H9 (cell line): ENCODE measurements at regions not wholly inside any gene's neighbourhood (a gene's known extent, or its start where the extent isn't known, plus 50 kb on each side); places are given as distances from the start of the nearest gene placed in this dataset.

Source experiments
- DNase-seq: peaks from one replicate; pipeline ENCODE4 v3.0.0-alpha.2; 2017
- H2AFZ ChIP-seq: one replicate; pipeline ENCODE4 v1.6.1; 2013; ENCODE audit warnings: mild to moderate bottlenecking, low read length, control low read depth, moderate library complexity
- H2AK5ac ChIP-seq: 2 replicates; pipeline ENCODE4 v1.6.1; 2013; ENCODE audit warnings: low read length, control low read depth, mixed read lengths; ENCODE audit not compliant: insufficient read length
- H2BK120ac ChIP-seq: one replicate; pipeline ENCODE4 v1.6.1; 2013; ENCODE audit warnings: low read depth, mild to moderate bottlenecking, low read length, control low read depth, inconsistent platforms; ENCODE audit not compliant: poor library complexity, severe bottlenecking
- H2BK12ac ChIP-seq: 2 replicates; pipeline ENCODE4 v1.6.1; 2013; ENCODE audit warnings: low read length, control low read depth, mixed read lengths, low read depth; ENCODE audit not compliant: insufficient read length
- H2BK15ac ChIP-seq: 2 replicates; pipeline ENCODE4 v1.6.1; 2013; ENCODE audit warnings: low read depth, low read length, control low read depth
- H2BK20ac ChIP-seq: one replicate; pipeline ENCODE4 v1.6.1; 2013; ENCODE audit warnings: low read depth, mild to moderate bottlenecking, low read length, control low read depth, inconsistent platforms; ENCODE audit not compliant: poor library complexity, severe bottlenecking
- H2BK5ac ChIP-seq: 2 replicates; pipeline ENCODE4 v1.6.1; 2013; ENCODE audit warnings: low read length, control low read depth, mixed read lengths; ENCODE audit not compliant: insufficient read length
- H3K14ac ChIP-seq: 2 replicates; pipeline ENCODE4 v1.6.1; 2013; ENCODE audit warnings: low read length, control low read depth; ENCODE audit not compliant: insufficient read depth
- H3K18ac ChIP-seq: 2 replicates; pipeline ENCODE4 v1.6.1; 2013; ENCODE audit warnings: low read depth, mild to moderate bottlenecking, mixed read lengths, low read length, control low read depth; ENCODE audit not compliant: insufficient read length
- H3K23ac ChIP-seq: 2 replicates; pipeline ENCODE4 v1.6.1; 2013; ENCODE audit warnings: low read length, control low read depth, mixed read lengths, low read depth; ENCODE audit not compliant: insufficient read length
- H3K23me2 ChIP-seq: 2 replicates; pipeline ENCODE4 v1.6.1; 2013; ENCODE audit warnings: low read depth, mild to moderate bottlenecking, mixed read lengths, low read length, control low read depth; ENCODE audit not compliant: insufficient read length, poor library complexity, severe bottlenecking
- H3K27ac ChIP-seq: 2 replicates; pipeline ENCODE4 v1.5.1; 2013; ENCODE audit warnings: low read length, control low read depth, mixed read lengths, low read depth; ENCODE audit not compliant: insufficient read length
- H3K27me3 ChIP-seq: 2 replicates; pipeline ENCODE4 v1.6.1; 2013; ENCODE audit warnings: low read length, control low read depth, inconsistent platforms; ENCODE audit not compliant: insufficient read depth
- H3K4ac ChIP-seq: 2 replicates; pipeline ENCODE4 v1.6.1; 2013; ENCODE audit warnings: low read depth, mild to moderate bottlenecking, control low read depth, inconsistent platforms, low read length, moderate library complexity
- H3K4me1 ChIP-seq: 2 replicates; pipeline ENCODE4 v1.6.1; 2013; ENCODE audit warnings: low read length, control low read depth, inconsistent platforms; ENCODE audit not compliant: insufficient read depth
- H3K4me2 ChIP-seq: 2 replicates; pipeline ENCODE4 v1.6.1; 2013; ENCODE audit warnings: low read length, control low read depth, mixed read lengths; ENCODE audit not compliant: insufficient read length, insufficient read depth
- H3K56ac ChIP-seq: 2 replicates; pipeline ENCODE4 v1.6.1; 2013; ENCODE audit warnings: low read depth, mild to moderate bottlenecking, mixed read lengths, low read length, control low read depth; ENCODE audit not compliant: insufficient read length
- H3K79me1 ChIP-seq: 2 replicates; pipeline ENCODE4 v1.6.1; 2013; ENCODE audit warnings: low read depth, mild to moderate bottlenecking, moderate library complexity, low read length, control low read depth, inconsistent platforms; ENCODE audit not compliant: insufficient read depth, poor library complexity, severe bottlenecking
- H3K79me2 ChIP-seq: 2 replicates; pipeline ENCODE4 v1.6.1; 2013; ENCODE audit warnings: low read length, control low read depth, inconsistent platforms; ENCODE audit not compliant: insufficient read depth
- H3K9ac ChIP-seq: 2 replicates; pipeline ENCODE4 v1.6.1; 2013; ENCODE audit warnings: low read length, control low read depth, mixed read lengths; ENCODE audit not compliant: insufficient read length; ENCODE audit errors: extremely low read depth
- H3K9me3 ChIP-seq: one replicate; pipeline ENCODE4 v1.6.1; 2013; ENCODE audit warnings: low read depth, low read length, inconsistent platforms; ENCODE audit not compliant: control insufficient read depth
- H3T11ph ChIP-seq: one replicate; pipeline ENCODE4 v1.6.1; 2013; ENCODE audit warnings: mild to moderate bottlenecking, low read length, control low read depth, inconsistent platforms
- H4K20me1 ChIP-seq: one replicate; pipeline ENCODE4 v1.6.1; 2013; ENCODE audit not compliant: control insufficient read depth, insufficient read length, insufficient read depth
- H4K5ac ChIP-seq: 2 replicates; pipeline ENCODE4 v1.6.1; 2013; ENCODE audit warnings: low read depth, mild to moderate bottlenecking, mixed read lengths, low read length, control low read depth; ENCODE audit not compliant: insufficient read length
- H4K8ac ChIP-seq: replicated peaks from 2 replicates; pipeline ENCODE4 v1.6.1; 2013; ENCODE audit warnings: low read length, control low read depth, mixed read lengths, low read depth; ENCODE audit not compliant: insufficient read length
- H4K91ac ChIP-seq: 2 replicates; pipeline ENCODE4 v1.6.1; 2013; ENCODE audit warnings: low read depth, mild to moderate bottlenecking, moderate library complexity, mixed read lengths, low read length, control low read depth; ENCODE audit not compliant: insufficient read length
- H3K27ac Mint-ChIP-seq, 3 experiments: 2 replicates in 2 of 3; 3 replicates in 1 of 3; pipeline ENCODE4 v1.8.0; 2020 to 2021; ENCODE audit warnings: mixed read lengths in 3 of 3, mild to moderate bottlenecking in 1 of 3, moderate library complexity in 1 of 3
- H3K27me3 Mint-ChIP-seq: 2 replicates; pipeline ENCODE4 v1.8.0; 2021; ENCODE audit warnings: low read depth, mild to moderate bottlenecking, moderate library complexity, mixed read lengths
- H3K36me3 Mint-ChIP-seq, 3 experiments: 2 replicates in 2 of 3; 3 replicates in 1 of 3; pipeline ENCODE4 v1.8.0; 2020 to 2021; ENCODE audit warnings: low read depth in 3 of 3, mixed read lengths in 3 of 3; ENCODE audit not compliant: insufficient read depth in 1 of 3
- H3K4me1 Mint-ChIP-seq, 2 experiments: 2 replicates each; pipeline ENCODE4 v1.8.0; 2020; ENCODE audit warnings: mixed read lengths in 2 of 2
- H3K4me3 Mint-ChIP-seq, 2 experiments: 2 replicates in 1 of 2; 3 replicates in 1 of 2; pipeline ENCODE4 v1.8.0; 2020 to 2021; ENCODE audit warnings: mild to moderate bottlenecking in 2 of 2, mixed read lengths in 2 of 2, moderate library complexity in 1 of 2
- H3K9me3 Mint-ChIP-seq, 2 experiments: 2 replicates in 1 of 2; 3 replicates in 1 of 2; pipeline ENCODE4 v1.8.0; 2020; ENCODE audit warnings: mild to moderate bottlenecking in 2 of 2, mixed read lengths in 2 of 2, moderate library complexity in 1 of 2
- TF ChIP-seq, protein P1 (sequence below): fragments of 200-600 bp; sonication (generic); conservative IDR thresholded peaks from 3 replicates; pipeline ENCODE4 v1.8.0; 2021; ENCODE audit warnings: antibody characterized with exemption, mild to moderate bottlenecking

DNA sequence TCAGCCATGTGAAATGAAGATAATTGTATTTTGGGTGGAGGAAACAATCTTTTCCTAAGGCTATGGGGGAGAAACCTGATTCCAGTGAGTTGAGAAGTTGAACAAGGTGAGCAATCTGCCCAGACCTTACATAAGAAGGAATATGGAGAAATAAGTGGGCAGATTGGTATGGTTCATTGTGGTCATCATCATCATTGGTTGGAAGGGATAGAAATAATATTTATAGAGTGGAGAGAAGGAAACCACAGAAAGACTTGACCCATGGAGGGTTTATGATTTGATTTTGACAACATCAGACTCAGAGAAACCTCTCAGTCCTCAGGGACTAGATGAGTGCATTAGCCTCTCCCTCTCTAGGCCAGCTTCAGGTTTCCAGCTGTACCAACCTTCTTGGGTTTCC, 177.9 kb upstream of the NEIL3 start:
- Histone ChIP-seq H3K4me1 (no peaks in the 10 kb centered on the region), H3K4me2 (no peak overlapping the region), H2BK20ac (no peak overlapping the region), H3K9me3 (no peaks in the 10 kb centered on the region), H3K14ac (no peak overlapping the region), H4K5ac (no peak overlapping the region), H3K18ac (no peak overlapping the region), H4K8ac (no peak overlapping the region), H4K91ac (no peak overlapping the region), H2BK120ac (no peak overlapping the region), H2BK12ac (no peak overlapping the region), H3K79me2 (no peaks in the 10 kb centered on the region), H3K56ac (no peak overlapping the region), H3T11ph (no peak overlapping the region), H3K4ac (no peak overlapping the region), H2AFZ (no peak overlapping the region), H3K23ac (no peak overlapping the region), H3K27ac (no peak overlapping the region), H4K20me1 (no peaks in the 10 kb centered on the region), H2BK15ac (no peak overlapping the region), H3K79me1 (no peaks in the 10 kb centered on the region), H3K9ac (no peak overlapping the region), H2BK5ac (no peak overlapping the region), H3K27me3 (no peaks in the 10 kb centered on the region), H2AK5ac (no peak overlapping the region), H3K23me2 (no peaks in the 10 kb centered on the region)
- Mint-ChIP-seq H3K27me3 (no peaks in the 10 kb centered on the region), H3K36me3 (peaks cover 8 to 40% (median 17%) of the 10 kb centered on the region in 3 experiments), H3K4me3 (no peak overlapping the region), H3K4me1 (no peaks in the 10 kb centered on the region), H3K9me3 (peaks cover 22 to 26% of the 10 kb centered on the region in 2 experiments), H3K27ac (no peak overlapping the region)
- no peak for DNase-seq
- TF ChIP-seq, protein P1, sequence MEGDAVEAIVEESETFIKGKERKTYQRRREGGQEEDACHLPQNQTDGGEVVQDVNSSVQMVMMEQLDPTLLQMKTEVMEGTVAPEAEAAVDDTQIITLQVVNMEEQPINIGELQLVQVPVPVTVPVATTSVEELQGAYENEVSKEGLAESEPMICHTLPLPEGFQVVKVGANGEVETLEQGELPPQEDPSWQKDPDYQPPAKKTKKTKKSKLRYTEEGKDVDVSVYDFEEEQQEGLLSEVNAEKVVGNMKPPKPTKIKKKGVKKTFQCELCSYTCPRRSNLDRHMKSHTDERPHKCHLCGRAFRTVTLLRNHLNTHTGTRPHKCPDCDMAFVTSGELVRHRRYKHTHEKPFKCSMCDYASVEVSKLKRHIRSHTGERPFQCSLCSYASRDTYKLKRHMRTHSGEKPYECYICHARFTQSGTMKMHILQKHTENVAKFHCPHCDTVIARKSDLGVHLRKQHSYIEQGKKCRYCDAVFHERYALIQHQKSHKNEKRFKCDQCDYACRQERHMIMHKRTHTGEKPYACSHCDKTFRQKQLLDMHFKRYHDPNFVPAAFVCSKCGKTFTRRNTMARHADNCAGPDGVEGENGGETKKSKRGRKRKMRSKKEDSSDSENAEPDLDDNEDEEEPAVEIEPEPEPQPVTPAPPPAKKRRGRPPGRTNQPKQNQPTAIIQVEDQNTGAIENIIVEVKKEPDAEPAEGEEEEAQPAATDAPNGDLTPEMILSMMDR: no peak
